ENCODE measurements at regions not wholly inside any gene's neighbourhood (a gene's known extent, or its start where the extent isn't known, plus 50 kb on each side); places are given as distances from the start of the nearest gene placed in this dataset.

DNA sequence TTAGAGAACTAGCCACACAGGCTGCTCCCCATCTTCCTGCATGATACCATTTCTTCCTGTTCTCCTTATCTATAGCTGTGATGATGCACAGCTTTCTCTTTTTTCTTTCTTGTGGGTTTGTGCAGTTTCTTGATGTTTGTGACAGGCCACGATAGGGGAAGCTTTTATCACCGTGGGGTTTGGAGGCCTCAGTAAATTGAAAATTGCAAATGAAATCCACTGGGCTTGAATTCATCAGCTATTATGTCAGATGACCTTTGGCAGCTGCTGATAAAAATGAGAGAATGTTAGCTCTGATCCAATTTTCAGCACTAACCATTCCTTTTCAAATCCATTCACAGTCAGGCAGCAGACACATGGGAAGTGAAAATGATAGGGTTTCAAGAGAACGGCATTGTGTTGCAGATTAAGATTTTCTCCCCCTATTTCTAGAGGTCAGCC lies 176.9 kb upstream of the SOX2 start:
- no peak for TF ChIP-seq ZNF335 (tag by site-specific recombination; conservative IDR thresholded peaks at IDR 0.05)
- TF ChIP-seq, protein P1, sequence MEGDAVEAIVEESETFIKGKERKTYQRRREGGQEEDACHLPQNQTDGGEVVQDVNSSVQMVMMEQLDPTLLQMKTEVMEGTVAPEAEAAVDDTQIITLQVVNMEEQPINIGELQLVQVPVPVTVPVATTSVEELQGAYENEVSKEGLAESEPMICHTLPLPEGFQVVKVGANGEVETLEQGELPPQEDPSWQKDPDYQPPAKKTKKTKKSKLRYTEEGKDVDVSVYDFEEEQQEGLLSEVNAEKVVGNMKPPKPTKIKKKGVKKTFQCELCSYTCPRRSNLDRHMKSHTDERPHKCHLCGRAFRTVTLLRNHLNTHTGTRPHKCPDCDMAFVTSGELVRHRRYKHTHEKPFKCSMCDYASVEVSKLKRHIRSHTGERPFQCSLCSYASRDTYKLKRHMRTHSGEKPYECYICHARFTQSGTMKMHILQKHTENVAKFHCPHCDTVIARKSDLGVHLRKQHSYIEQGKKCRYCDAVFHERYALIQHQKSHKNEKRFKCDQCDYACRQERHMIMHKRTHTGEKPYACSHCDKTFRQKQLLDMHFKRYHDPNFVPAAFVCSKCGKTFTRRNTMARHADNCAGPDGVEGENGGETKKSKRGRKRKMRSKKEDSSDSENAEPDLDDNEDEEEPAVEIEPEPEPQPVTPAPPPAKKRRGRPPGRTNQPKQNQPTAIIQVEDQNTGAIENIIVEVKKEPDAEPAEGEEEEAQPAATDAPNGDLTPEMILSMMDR (tag by site-specific recombination; IDR thresholded peaks at IDR 0.05): no peak
- TF ChIP-seq ZNF426 (tag by site-specific recombination; IDR thresholded peaks at IDR 0.05): no peak
- TF ChIP-seq YY1 (tag by site-specific recombination; IDR thresholded peaks at IDR 0.05): no peak
- TF ChIP-seq, protein P2, sequence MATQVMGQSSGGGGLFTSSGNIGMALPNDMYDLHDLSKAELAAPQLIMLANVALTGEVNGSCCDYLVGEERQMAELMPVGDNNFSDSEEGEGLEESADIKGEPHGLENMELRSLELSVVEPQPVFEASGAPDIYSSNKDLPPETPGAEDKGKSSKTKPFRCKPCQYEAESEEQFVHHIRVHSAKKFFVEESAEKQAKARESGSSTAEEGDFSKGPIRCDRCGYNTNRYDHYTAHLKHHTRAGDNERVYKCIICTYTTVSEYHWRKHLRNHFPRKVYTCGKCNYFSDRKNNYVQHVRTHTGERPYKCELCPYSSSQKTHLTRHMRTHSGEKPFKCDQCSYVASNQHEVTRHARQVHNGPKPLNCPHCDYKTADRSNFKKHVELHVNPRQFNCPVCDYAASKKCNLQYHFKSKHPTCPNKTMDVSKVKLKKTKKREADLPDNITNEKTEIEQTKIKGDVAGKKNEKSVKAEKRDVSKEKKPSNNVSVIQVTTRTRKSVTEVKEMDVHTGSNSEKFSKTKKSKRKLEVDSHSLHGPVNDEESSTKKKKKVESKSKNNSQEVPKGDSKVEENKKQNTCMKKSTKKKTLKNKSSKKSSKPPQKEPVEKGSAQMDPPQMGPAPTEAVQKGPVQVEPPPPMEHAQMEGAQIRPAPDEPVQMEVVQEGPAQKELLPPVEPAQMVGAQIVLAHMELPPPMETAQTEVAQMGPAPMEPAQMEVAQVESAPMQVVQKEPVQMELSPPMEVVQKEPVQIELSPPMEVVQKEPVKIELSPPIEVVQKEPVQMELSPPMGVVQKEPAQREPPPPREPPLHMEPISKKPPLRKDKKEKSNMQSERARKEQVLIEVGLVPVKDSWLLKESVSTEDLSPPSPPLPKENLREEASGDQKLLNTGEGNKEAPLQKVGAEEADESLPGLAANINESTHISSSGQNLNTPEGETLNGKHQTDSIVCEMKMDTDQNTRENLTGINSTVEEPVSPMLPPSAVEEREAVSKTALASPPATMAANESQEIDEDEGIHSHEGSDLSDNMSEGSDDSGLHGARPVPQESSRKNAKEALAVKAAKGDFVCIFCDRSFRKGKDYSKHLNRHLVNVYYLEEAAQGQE (tag by site-specific recombination; IDR thresholded peaks at IDR 0.05): no peak
- no peak for TF ChIP-seq ZNF585B (tag by site-specific recombination; IDR thresholded peaks at IDR 0.05)
- TF ChIP-seq, protein P3, sequence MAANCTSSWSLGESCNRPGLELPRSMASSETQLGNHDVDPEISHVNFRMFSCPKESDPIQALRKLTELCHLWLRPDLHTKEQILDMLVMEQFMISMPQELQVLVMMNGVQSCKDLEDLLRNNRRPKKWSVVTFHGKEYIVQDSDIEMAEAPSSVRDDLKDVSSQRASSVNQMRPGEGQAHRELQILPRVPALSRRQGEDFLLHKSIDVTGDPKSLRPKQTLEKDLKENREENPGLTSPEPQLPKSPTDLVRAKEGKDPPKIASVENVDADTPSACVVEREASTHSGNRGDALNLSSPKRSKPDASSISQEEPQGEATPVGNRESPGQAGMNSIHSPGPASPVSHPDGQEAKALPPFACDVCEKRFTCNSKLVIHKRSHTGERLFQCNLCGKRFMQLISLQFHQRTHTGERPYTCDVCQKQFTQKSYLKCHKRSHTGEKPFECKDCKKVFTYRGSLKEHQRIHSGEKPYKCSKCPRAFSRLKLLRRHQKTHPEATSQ (tag by site-specific recombination; IDR thresholded peaks at IDR 0.05): no peak
- TF ChIP-seq ZNF629 (tag by site-specific recombination; IDR thresholded peaks at IDR 0.05): no peak
- no peak for TF ChIP-seq ZNF274 (IDR thresholded peaks at IDR 0.05; ENCODE audit: low read length)
- no peak for TF ChIP-seq ZNF274 (tag by site-specific recombination; IDR thresholded peaks at IDR 0.05; ENCODE audit: borderline replicate concordance)
- TF ChIP-seq SP2 (tag by site-specific recombination; IDR thresholded peaks at IDR 0.05): no peak
- no peak for TF ChIP-seq RBAK (tag by site-specific recombination; IDR thresholded peaks at IDR 0.05)

Data from HEK293 (cell line).